Transverse colon (tissue), 4 donors: ENCODE measurements at regions not wholly inside any gene's neighbourhood (a gene's known extent, or its start where the extent isn't known, plus 50 kb on each side); places are given as distances from the start of the nearest gene placed in this dataset.

Experiments
- DNase-seq: peaks from one replicate; pipeline ENCODE4 v3.0.0-alpha.2; 2019
- H3K27ac ChIP-seq, 4 donors: fragments of 200-600 bp; sonication (generic); 2 replicates each; pipeline ENCODE4 v1.5.1; 2016 to 2018; ENCODE audit warnings: inconsistent platforms in 4 of 4
- H3K27me3 ChIP-seq: fragments of 200-600 bp; sonication (generic); 2 replicates; pipeline ENCODE4 v1.5.1; 2017; ENCODE audit warnings: inconsistent platforms
- H3K36me3 ChIP-seq, 4 donors: fragments of 200-600 bp; sonication (generic); 2 replicates each; pipeline ENCODE4 v1.5.1; 2017 to 2019; ENCODE audit warnings: inconsistent platforms in 4 of 4
- H3K4me1 ChIP-seq, 4 donors: fragments of 200-600 bp; sonication (generic); 2 replicates each; pipeline ENCODE4 v1.5.1; 2017 to 2020; ENCODE audit warnings: inconsistent platforms in 4 of 4
- H3K4me3 ChIP-seq, 4 donors: fragments of 200-600 bp; sonication (generic); 1 replicate in 1 of 4; 2 replicates in 3 of 4; pipeline versions ENCODE4 v1.5.1 to v1.6.1; 2017 to 2019; ENCODE audit warnings: inconsistent platforms in 4 of 4
- H3K9me3 ChIP-seq, 2 donors: fragments of 200-600 bp; sonication (generic); 2 replicates each; pipeline ENCODE4 v1.5.1; 2017 to 2019; ENCODE audit warnings: inconsistent platforms in 2 of 2
- EP300 ChIP-seq: sonication (generic); formaldehyde crosslinking; IDR thresholded peaks from one replicate; pipeline ENCODE4 v1.6.1; 2017; ENCODE audit warnings: antibody characterized with exemption, low read depth
- POLR2A ChIP-seq: fragments of 450-650 bp; IDR thresholded peaks from one replicate; pipeline ENCODE4 v1.6.1; 2016; ENCODE audit warnings: antibody characterized with exemption, mild to moderate bottlenecking, moderate library complexity
- POLR2AphosphoS5 ChIP-seq, 3 donors: sonication (generic); formaldehyde crosslinking; IDR thresholded peaks; one replicate each; pipeline ENCODE4 v1.6.1; 2016; ENCODE audit warnings: antibody characterized with exemption in 3 of 3
- WGBS, 2 donors: methylation state at CpG; one replicate each; pipeline ENCODE4 v1.1.5; 2018; ENCODE audit warnings: low coverage in 1 of 2; 5-methylcytosine and 5-hydroxymethylcytosine counted together
- in situ Hi-C, 4 donors: fragments of 200-750 bp; cut with MboI; loops; one replicate each; pipeline versions ENCODE4 v1.15.0 to v1.15.1; 2017; ENCODE audit warnings: low sequenced_read_pairs in 3 of 4, low pct_ligation_motif_present in 1 of 4, low pct_unique_long_range_greater_than_20kb in 1 of 4
- intact Hi-C: fragments of 100-400 bp; cut with DNase I; formaldehyde crosslinking; loops from one replicate; pipeline ENCODE4 v1.15.1; 2023; ENCODE audit warnings: low total_unique reads
- TF ChIP-seq, protein P1 (sequence below), 5 experiments: fragments of 200-600 bp in 3 of 5; fragments of 450-650 bp in 2 of 5; sonication (generic) in 3 of 5; IDR thresholded peaks; 1 replicate in 2 of 5; 2 replicates in 3 of 5; pipeline ENCODE4 v1.5.1; 2016 to 2017; ENCODE audit warnings: antibody characterized with exemption in 5 of 5, inconsistent platforms in 3 of 5, mild to moderate bottlenecking in 2 of 5, moderate library complexity in 1 of 5

DNA sequence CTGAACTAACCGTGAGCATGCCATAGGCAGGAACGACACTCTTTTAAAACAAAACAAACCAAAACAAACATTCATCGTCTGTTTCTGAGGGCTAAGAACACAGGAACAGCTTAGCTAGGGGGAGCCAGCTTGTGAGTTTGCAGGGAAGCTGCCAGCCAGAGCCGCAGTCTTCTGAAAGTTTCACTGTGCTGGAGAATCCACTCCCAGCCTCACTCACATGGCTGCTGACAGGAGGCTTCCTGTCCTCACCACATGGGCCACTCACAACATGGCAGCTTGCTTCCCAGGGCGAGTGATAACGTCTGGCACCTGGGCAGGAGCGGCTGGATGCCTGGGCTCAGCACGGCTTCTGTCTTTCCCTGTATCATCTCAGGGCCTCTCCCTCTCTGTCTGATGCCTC, 275.2 kb downstream of the MSX2 start:
- 8 to 37% methylated on average over 2 to 7 of the region's 8 CpGs for WGBS, 2 donors
- in situ Hi-C loops: no loop called here
- Histone ChIP-seq H3K9me3 (no peaks in the 10 kb centered on the region), H3K36me3 (no peaks in the 10 kb centered on the region), H3K27me3 (no peaks in the 10 kb centered on the region), H3K4me1 (no peaks in the 10 kb centered on the region), H3K27ac (no peak overlapping the region), H3K4me3 (no peak overlapping the region)
- DNase-seq: no peak
- intact Hi-C loops: no loop called here
- no peak for TF ChIP-seq POLR2A
- no peak for TF ChIP-seq EP300
- TF ChIP-seq POLR2AphosphoS5 (IDR thresholded peaks at IDR 0.05): no peak
- TF ChIP-seq, protein P1, sequence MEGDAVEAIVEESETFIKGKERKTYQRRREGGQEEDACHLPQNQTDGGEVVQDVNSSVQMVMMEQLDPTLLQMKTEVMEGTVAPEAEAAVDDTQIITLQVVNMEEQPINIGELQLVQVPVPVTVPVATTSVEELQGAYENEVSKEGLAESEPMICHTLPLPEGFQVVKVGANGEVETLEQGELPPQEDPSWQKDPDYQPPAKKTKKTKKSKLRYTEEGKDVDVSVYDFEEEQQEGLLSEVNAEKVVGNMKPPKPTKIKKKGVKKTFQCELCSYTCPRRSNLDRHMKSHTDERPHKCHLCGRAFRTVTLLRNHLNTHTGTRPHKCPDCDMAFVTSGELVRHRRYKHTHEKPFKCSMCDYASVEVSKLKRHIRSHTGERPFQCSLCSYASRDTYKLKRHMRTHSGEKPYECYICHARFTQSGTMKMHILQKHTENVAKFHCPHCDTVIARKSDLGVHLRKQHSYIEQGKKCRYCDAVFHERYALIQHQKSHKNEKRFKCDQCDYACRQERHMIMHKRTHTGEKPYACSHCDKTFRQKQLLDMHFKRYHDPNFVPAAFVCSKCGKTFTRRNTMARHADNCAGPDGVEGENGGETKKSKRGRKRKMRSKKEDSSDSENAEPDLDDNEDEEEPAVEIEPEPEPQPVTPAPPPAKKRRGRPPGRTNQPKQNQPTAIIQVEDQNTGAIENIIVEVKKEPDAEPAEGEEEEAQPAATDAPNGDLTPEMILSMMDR (IDR thresholded peaks at IDR 0.05): no peak

DNA sequence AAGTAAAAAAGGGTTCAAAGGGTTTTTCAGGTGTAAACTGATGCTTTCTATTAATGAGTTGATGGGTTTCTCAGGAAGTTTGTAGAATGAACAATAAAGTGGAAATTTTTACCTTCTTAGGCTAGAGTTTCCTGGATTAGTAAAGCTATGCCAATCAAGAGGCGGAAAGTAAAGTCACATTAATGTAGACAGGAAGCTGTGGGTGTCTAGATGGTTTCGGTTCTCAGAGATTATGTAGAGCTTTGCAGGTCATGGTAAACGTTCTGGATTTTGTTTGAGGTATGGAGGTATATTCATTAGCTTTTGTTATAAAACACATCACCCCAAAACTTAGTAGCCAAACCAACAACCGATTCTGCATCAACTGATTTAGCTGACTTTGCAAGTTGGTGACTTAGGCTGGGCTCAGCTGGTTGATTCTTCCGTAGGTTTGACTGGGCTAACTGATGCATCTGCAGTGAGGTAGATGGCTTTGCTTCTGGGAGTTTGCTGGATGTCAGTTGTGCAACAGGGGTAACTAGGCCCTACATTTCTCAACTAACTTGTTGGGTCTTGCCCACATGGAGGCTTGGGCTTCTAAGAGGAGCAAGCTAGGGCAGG, 273.8 kb downstream of the MSX2 start:
- H3K27ac ChIP-seq: no peak overlapping the region
- no peak for DNase-seq
- intact Hi-C loops (no loop called here), in situ Hi-C loops (no loop called here)
- TF ChIP-seq POLR2A: no peak
- no peak for TF ChIP-seq POLR2AphosphoS5 (IDR thresholded peaks at IDR 0.05)
- TF ChIP-seq EP300: no peak
- TF ChIP-seq, protein P1 (IDR thresholded peaks at IDR 0.05): no peak
- H3K4me1 ChIP-seq: no peaks in the 10 kb centered on the region
- H3K4me3 ChIP-seq: no peak overlapping the region
- no peaks in the 10 kb centered on the region for H3K27me3 ChIP-seq
- H3K9me3 ChIP-seq: no peaks in the 10 kb centered on the region
- no peaks in the 10 kb centered on the region for H3K36me3 ChIP-seq
- WGBS, 2 donors: 68 to 93% methylated on average over 2 to 5 of the region's 5 CpGs

DNA sequence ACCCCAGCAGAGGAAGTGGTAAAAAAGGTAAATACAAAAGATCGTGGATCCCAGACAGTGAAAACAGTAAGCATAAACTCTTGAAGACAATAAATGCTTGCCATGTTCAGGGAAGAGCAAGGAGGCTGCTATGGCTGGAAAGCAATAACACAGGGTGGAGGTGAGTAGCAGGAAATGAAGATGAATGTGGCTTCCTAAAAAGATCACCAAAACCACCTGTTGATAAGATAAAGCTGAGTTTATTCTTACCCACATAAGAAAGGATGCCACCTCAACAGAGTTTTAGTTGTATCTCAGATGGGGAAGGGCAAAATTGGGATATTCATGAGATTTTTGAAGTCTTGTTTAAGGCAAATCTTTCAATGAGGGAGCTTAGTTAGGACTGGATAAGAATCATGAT, 273.3 kb downstream of the MSX2 start:
- DNase-seq: no peak
- 11 to 28% methylated on average over 1 of the region's 1 CpG for WGBS, 2 donors
- H3K27me3 ChIP-seq: no peaks in the 10 kb centered on the region
- H3K4me3 ChIP-seq: no peak overlapping the region
- no peaks in the 10 kb centered on the region for H3K36me3 ChIP-seq
- TF ChIP-seq EP300 (no peak), POLR2A (no peak), POLR2AphosphoS5 (IDR thresholded peaks at IDR 0.05) (no peak)
- TF ChIP-seq, protein P1 (IDR thresholded peaks at IDR 0.05): no peak
- intact Hi-C loops (no loop called here), in situ Hi-C loops (no loop called here)
- H3K9me3 ChIP-seq: no peaks in the 10 kb centered on the region
- H3K4me1 ChIP-seq: no peaks in the 10 kb centered on the region
- H3K27ac ChIP-seq: no peak overlapping the region

DNA sequence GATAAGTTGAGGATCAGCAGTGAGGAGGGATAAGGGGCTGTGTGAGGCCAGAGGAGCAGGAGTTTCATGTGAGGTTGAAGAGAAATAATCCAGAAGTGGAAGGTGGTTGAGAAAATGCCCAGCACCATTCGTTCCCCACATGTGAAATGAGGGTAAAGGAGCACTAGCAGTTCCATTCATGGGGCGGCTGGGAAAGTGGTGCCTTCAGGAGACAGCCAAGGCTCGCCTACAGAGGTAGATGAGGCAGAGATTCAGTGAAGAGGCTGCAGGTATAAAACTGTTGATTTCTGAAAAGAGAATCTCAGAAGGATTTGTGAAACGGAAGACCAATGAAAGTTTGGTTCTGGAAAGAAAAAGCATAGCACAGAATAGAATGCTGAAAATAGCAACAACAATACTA, 272.6 kb downstream of the MSX2 start:
- no peaks in the 10 kb centered on the region for H3K9me3 ChIP-seq
- in situ Hi-C loops: no loop called here
- TF ChIP-seq POLR2AphosphoS5 (IDR thresholded peaks at IDR 0.05) (no peak), POLR2A (no peak), EP300 (no peak)
- TF ChIP-seq, protein P1 (IDR thresholded peaks at IDR 0.05): no peak
- no peak for DNase-seq
- H3K27ac ChIP-seq: no peak overlapping the region
- H3K36me3 ChIP-seq: no peaks in the 10 kb centered on the region
- 71% methylated on average over 4 of the region's 4 CpGs; no CpG with 5 or more reads in 1 of the 2 donors for WGBS, 2 donors
- no peak overlapping the region for H3K4me3 ChIP-seq
- intact Hi-C loops: no loop called here
- no peaks in the 10 kb centered on the region for H3K27me3 ChIP-seq
- H3K4me1 ChIP-seq: no peaks in the 10 kb centered on the region
